ENCODE measurements at regions not wholly inside any gene's neighbourhood (a gene's known extent, or its start where the extent isn't known, plus 50 kb on each side); places are given as distances from the start of the nearest gene placed in this dataset.

DNA sequence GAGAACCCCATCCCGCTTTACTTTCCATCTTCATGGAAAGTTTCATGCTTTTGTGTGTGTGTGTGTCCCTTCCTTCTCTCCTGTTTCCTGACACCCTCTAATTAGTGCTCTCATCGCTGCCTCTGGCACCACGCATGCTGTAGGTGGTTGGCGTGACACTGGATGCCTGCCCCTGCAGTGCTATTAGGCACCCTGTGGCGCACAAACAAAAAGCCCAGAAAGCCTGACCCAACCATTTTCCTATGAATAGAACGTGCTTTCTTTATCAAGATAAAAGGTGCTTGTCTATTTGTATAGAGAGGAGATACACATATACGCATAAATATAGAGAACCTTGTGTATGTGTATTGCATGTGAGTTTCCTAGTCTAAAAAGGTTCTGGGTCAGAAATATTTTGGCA lies 120.8 kb upstream of the CDCA7L start:
- Histone ChIP-seq H3K27me3 (no peaks in the 10 kb centered on the region), H3K4me1 (no peaks in the 10 kb centered on the region), H3K4me3 (no peak overlapping the region), H3K27ac (no peak overlapping the region), H3K9me3 (no peaks in the 10 kb centered on the region), H3K36me3 (no peaks in the 10 kb centered on the region)
- WGBS, 2 donors (ENCODE audit: low coverage in 1 of 2) = 80 to 90% methylated on average over 6 to 7 of the region's 7 CpGs
- ATAC-seq = no peak
- TF ChIP-seq POLR2AphosphoS5 (IDR thresholded peaks at IDR 0.05) (no peak), EP300 (IDR thresholded peaks at IDR 0.05) (no peak), POLR2A (IDR thresholded peaks at IDR 0.05) (no peak)
- TF ChIP-seq, protein P1, sequence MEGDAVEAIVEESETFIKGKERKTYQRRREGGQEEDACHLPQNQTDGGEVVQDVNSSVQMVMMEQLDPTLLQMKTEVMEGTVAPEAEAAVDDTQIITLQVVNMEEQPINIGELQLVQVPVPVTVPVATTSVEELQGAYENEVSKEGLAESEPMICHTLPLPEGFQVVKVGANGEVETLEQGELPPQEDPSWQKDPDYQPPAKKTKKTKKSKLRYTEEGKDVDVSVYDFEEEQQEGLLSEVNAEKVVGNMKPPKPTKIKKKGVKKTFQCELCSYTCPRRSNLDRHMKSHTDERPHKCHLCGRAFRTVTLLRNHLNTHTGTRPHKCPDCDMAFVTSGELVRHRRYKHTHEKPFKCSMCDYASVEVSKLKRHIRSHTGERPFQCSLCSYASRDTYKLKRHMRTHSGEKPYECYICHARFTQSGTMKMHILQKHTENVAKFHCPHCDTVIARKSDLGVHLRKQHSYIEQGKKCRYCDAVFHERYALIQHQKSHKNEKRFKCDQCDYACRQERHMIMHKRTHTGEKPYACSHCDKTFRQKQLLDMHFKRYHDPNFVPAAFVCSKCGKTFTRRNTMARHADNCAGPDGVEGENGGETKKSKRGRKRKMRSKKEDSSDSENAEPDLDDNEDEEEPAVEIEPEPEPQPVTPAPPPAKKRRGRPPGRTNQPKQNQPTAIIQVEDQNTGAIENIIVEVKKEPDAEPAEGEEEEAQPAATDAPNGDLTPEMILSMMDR (IDR thresholded peaks at IDR 0.05) = no peak

DNA sequence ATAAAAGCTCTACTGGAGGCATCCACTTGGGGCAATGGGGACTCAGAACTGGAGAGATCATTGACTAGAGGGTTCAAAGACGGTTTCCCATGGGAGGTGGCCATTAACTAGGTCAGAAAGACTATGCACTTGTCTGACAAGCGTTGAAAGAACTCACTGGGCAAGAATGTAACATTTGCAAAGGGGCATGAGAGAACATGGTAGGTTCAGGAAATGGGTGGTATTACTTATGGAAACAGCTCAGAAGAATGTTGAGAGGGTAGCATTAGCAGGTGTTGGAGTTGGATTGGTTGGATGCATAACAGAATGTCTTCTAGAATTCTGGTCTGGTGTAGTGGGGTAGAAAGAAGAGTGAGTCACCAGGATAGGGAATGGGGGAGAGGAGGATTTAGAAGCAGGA lies 119.1 kb upstream of the CDCA7L start:
- Histone ChIP-seq H3K4me1 (no peaks in the 10 kb centered on the region), H3K4me3 (no peak overlapping the region), H3K27ac (no peak overlapping the region), H3K27me3 (no peaks in the 10 kb centered on the region), H3K9me3 (no peaks in the 10 kb centered on the region), H3K36me3 (no peaks in the 10 kb centered on the region)
- TF ChIP-seq, protein P1 (IDR thresholded peaks at IDR 0.05) = no peak
- TF ChIP-seq POLR2AphosphoS5 (IDR thresholded peaks at IDR 0.05) = no peak
- TF ChIP-seq EP300 (IDR thresholded peaks at IDR 0.05) = no peak
- no peak for TF ChIP-seq POLR2A (IDR thresholded peaks at IDR 0.05)
- WGBS, 2 donors (ENCODE audit: low coverage in 1 of 2) = 93 to 100% methylated on average over 2 of the region's 2 CpGs
- no peak for ATAC-seq

DNA sequence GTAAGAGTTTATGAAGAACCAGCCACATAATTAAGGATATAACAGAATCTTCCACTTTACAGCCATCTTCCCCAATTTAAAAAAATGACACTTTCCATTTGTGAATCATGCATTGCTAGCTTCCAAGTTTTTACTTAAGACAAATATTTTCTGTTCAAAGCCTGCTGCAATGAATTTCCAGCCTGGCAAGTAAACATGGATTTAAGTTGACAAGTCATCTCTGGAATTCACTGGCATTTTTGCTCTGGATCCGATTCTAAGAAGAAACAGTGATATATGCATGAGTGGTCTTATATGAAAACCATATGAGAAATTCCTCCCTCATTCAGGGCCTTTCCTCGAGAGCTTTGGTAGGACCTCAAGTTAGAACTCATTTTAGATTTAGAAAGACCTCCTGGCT lies 116.1 kb upstream of the CDCA7L start:
- 0 to 49% methylated on average over 1 to 2 of the region's 2 CpGs for WGBS, 2 donors (ENCODE audit: low coverage in 1 of 2)
- Histone ChIP-seq H3K27ac (no peak overlapping the region), H3K27me3 (no peaks in the 10 kb centered on the region), H3K4me1 (no peaks in the 10 kb centered on the region), H3K4me3 (no peak overlapping the region), H3K9me3 (no peaks in the 10 kb centered on the region), H3K36me3 (no peaks in the 10 kb centered on the region)
- TF ChIP-seq POLR2AphosphoS5 (IDR thresholded peaks at IDR 0.05) (no peak), EP300 (IDR thresholded peaks at IDR 0.05) (no peak), POLR2A (IDR thresholded peaks at IDR 0.05) (no peak)
- TF ChIP-seq, protein P1 (IDR thresholded peaks at IDR 0.05) = no peak
- no peak for ATAC-seq

DNA sequence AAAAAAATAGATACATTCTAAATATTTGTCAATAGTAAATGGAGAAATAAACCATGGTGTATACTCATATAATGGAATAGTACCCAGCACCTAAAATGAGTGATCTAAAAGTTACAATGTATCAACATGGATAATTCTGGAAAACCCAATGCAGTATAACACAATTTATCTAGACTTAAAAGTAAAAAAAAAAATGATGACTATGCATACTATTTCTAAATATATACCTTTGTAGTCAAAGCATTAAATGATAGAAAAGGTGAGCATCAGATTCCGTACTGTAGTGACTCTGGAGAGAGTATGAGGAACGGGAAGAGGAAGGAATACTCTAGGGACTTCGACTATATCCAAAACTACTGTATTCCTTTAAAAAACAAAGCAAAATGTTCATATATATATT lies 115.2 kb upstream of the CDCA7L start:
- Histone ChIP-seq H3K9me3 (no peaks in the 10 kb centered on the region), H3K36me3 (no peaks in the 10 kb centered on the region), H3K4me1 (no peaks in the 10 kb centered on the region), H3K27me3 (no peaks in the 10 kb centered on the region), H3K4me3 (no peak overlapping the region), H3K27ac (no peak overlapping the region)
- no peak for ATAC-seq
- no peak for TF ChIP-seq EP300 (IDR thresholded peaks at IDR 0.05)
- TF ChIP-seq, protein P1 (IDR thresholded peaks at IDR 0.05) = no peak
- no peak for TF ChIP-seq POLR2AphosphoS5 (IDR thresholded peaks at IDR 0.05)
- no peak for TF ChIP-seq POLR2A (IDR thresholded peaks at IDR 0.05)
- 90% methylated on average over 3 of the region's 3 CpGs for WGBS, 2 donors (ENCODE audit: low coverage in 1 of 2)

DNA sequence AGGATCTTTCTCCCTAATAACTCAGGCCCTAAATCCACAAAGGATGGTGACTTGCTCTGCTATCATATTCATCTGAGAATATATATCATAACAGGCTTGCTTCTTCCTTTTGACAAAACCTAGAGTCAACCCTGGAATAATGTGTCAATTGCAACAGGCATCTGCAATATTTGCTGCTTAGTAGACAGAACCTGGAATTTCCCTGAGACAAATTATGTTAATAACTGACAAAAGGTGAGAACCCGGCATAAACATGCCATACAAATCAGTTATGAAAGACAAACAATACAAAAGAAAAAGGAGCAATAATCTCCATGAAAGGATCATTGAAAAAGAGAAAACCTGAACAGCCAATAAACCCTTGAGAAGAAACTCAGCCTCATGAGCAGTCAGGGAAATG lies 114.5 kb upstream of the CDCA7L start:
- ATAC-seq = no peak
- H3K36me3 ChIP-seq = no peaks in the 10 kb centered on the region
- no peak overlapping the region for H3K27ac ChIP-seq
- H3K4me1 ChIP-seq = peaks cover 0 to 5% (median 0%) of the 10 kb centered on the region in 3 donors
- no peak overlapping the region for H3K4me3 ChIP-seq
- no peaks in the 10 kb centered on the region for H3K27me3 ChIP-seq
- 71% methylated on average over 1 of the region's 1 CpG; no CpG with 5 or more reads in 1 of the 2 donors for WGBS, 2 donors (ENCODE audit: low coverage in 1 of 2)
- no peak for TF ChIP-seq POLR2AphosphoS5 (IDR thresholded peaks at IDR 0.05)
- TF ChIP-seq, protein P1 (IDR thresholded peaks at IDR 0.05) = no peak
- no peak for TF ChIP-seq POLR2A (IDR thresholded peaks at IDR 0.05)
- no peak for TF ChIP-seq EP300 (IDR thresholded peaks at IDR 0.05)
- no peaks in the 10 kb centered on the region for H3K9me3 ChIP-seq

Data from gastroesophageal sphincter (tissue), 4 donors.